Mammary epithelial cell (primary cell): ENCODE measurements at regions not wholly inside any gene's neighbourhood (a gene's known extent, or its start where the extent isn't known, plus 50 kb on each side); places are given as distances from the start of the nearest gene placed in this dataset.
A peak's percentile ranks its signal among the peaks of the same experiment; 100 is the strongest.

Experiments used
- EZH2 ChIP-seq: IDR thresholded peaks from 2 replicates; pipeline ENCODE4 v1.6.1; 2012; ENCODE audit warnings: low read length, inconsistent platforms, borderline replicate concordance
- TF ChIP-seq, protein P1 (sequence below), 2 donors: IDR thresholded peaks in 1 of 2; conservative IDR thresholded peaks in 1 of 2; 2 replicates each; pipeline ENCODE4 v1.5.1; 2011 to 2012; ENCODE audit warnings: inconsistent platforms in 2 of 2, low read length in 2 of 2, mild to moderate bottlenecking in 2 of 2, control low read depth in 1 of 2, low read depth in 1 of 2; ENCODE audit not compliant: insufficient read depth in 1 of 2; ENCODE audit errors: extremely low read depth in 1 of 2

DNA sequence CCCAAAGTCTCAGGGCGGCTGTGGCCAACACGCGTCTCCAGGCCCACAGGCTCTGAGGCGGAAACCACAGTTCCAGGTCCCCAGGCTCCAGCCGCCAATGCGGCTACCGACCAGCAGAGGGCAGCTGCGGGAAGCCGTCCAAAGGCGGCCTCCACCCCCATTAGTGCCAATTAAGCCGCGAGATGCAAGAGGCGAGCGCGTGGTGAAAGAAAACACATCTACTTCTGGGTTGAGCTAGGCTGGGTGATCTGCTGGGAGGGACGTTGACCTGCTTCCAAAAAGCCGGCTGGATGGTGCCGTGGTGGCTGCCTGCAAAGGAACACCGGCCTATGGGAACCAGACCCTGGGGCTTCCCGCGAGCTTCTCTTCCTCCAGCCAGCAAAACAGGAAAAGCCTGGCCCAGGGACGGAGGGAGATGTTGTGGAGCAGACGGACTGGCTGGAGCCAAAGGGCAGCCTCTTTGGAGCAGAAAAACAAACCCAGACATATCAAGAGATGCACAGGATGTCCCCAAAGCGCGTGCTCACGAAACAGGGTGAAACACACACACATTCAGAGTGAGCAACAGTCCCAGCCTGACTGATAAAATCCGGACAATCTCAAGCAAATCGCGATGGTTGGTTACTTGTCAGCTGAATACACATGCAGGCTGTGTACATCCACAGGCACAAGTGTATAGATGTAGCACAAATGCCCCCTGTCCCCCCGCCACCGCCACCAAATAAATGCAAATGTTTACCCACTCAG, 187.1 kb upstream of the BRINP1 start:
- TF ChIP-seq, protein P1, sequence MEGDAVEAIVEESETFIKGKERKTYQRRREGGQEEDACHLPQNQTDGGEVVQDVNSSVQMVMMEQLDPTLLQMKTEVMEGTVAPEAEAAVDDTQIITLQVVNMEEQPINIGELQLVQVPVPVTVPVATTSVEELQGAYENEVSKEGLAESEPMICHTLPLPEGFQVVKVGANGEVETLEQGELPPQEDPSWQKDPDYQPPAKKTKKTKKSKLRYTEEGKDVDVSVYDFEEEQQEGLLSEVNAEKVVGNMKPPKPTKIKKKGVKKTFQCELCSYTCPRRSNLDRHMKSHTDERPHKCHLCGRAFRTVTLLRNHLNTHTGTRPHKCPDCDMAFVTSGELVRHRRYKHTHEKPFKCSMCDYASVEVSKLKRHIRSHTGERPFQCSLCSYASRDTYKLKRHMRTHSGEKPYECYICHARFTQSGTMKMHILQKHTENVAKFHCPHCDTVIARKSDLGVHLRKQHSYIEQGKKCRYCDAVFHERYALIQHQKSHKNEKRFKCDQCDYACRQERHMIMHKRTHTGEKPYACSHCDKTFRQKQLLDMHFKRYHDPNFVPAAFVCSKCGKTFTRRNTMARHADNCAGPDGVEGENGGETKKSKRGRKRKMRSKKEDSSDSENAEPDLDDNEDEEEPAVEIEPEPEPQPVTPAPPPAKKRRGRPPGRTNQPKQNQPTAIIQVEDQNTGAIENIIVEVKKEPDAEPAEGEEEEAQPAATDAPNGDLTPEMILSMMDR (conservative IDR thresholded peaks at IDR 0.05 in 1 of 2, IDR thresholded peaks at IDR 0.05 in 1 of 2; ENCODE audit: extremely low read depth in 1 of 2, insufficient read depth in 1 of 2, low read depth in 1 of 2, low read length in 2 of 2): peak; percentile 90 to 97
- TF ChIP-seq EZH2: no peak
